ENCODE measurements at regions not wholly inside any gene's neighbourhood (a gene's known extent, or its start where the extent isn't known, plus 50 kb on each side); places are given as distances from the start of the nearest gene placed in this dataset.

DNA sequence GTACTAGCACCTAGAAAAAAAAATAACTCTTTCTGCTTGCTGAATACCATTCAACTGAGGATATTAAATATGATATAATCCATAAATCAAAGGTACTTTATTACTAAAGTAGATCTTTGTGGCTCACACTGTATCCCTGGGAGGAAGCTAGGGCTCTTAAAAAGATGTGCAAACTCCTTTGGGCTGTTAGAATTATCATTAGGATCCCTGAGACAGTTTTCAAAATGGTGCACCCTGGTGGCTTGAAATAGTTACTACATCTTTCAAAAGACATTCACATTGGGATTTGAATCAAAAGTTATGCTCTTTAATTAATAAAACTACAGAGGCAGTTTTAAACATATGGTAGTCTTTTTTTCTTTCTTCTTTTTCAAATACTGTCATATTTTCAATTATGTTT lies 228.5 kb upstream of the G2E3 start:
- peak in 2 of 3 experiments; percentile 13 to 59 for TF ChIP-seq CTCF (IDR thresholded peaks at IDR 0.05)
- TF ChIP-seq POLR2A (IDR thresholded peaks at IDR 0.05): no peak
